NCI-H510A treated with DMSO at 0.1 percent for 48 hours (cell line): ENCODE measurements at regions not wholly inside any gene's neighbourhood (a gene's known extent, or its start where the extent isn't known, plus 50 kb on each side); places are given as distances from the start of the nearest gene placed in this dataset.

Experiments used
- DNase-seq: peaks from one replicate; lab custom pipeline; 2025; lab: John Stamatoyannopoulos, UW

- no peak for DNase-seq
Measured at GRCh38 chr11:134763030-134763388, 351.0 kb upstream of the B3GAT1 start.

DNA sequence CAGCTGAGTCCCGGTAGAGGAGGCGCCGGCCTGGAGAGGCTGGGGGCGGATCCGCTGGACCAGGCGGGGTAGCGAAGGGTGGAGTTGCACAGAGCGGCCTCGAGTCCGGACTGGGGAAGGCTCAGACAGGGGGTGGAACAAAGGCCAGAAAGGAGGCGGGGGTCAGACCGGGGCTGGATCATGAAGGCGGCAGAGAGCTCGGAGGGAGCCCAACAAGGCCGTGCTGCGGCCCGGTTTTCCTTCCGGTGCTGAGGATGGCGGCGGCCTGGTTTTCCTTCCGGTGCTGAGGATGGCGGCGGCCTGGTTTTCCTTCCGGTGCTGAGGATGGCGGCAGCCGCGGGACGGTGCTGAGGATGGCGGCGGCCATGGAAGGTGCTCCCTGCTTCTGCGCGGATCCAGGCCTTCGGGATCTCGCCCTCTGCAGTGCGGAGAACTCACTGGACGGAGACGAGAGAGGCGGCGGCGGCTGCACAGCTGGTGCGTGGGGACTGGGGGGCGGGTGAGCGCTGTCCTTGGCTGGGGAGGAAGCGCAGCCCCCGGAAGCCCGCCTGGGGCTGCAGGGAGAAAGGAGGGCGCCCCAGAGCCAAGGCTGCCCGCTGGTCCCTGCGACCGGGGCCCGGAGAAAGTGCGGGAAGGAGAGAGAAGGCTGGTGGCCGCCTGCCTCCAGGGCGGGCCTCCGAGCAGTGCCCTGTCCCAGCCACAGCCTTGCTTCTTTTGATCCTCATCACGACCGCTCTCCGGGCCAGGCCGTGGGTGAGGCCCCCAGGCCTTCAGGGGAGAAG lies 350.4 kb upstream of the B3GAT1 start:
- no peak for DNase-seq

GRCh38 chr11:134761926-134762247 lies 349.8 kb upstream of the B3GAT1 start:
- no peak for DNase-seq

GRCh38 chr11:134761386-134761785 lies 349.3 kb upstream of the B3GAT1 start:
- DNase-seq: no peak

GRCh38 chr11:134760957-134761356 lies 348.9 kb upstream of the B3GAT1 start:
- DNase-seq: no peak

- DNase-seq: no peak
Measured at GRCh38 chr11:134760299-134760698, 348.3 kb upstream of the B3GAT1 start.

- DNase-seq: no peak
Measured at GRCh38 chr11:134759855-134760254, 347.8 kb upstream of the B3GAT1 start.

DNA sequence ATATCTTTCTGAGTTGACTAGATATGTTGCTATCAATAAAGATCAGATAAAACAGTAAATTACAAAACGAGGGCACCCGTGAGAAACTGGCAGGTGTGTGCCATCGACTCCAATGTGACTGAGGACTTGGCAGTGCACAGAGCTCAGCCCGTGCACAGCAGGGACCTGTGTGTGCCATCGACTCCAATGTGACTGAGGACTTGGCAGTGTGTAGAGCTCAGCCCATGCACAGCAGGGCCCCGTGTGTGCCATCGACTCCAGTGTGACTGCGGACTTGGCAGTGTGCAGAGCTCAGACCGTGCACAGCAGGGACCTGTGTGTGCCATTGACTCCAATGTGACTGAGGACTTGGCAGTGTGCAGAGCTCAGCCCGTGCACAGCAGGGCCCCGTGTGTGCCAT lies 347.2 kb upstream of the B3GAT1 start:
- DNase-seq: no peak

- DNase-seq: no peak
Measured at GRCh38 chr11:134758342-134758931, 346.4 kb upstream of the B3GAT1 start.

DNA sequence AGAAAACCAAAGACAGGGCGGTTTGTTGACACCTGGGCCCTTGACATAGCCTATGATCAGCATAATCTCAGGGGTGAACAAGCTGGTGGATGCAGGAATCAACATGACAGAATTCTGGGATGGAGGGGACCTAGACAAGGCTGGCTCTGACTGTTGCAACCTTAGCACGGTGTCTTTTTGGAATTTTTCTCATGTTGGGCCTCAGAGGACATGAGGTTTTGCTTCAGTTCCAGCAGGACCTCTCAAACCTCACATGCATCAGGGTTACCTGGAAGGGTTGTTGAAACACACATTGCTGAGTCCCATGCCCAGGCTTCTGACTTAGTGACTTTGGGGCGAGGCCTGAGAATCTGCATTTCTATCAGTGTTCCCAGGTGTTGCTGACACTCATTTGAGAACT lies 345.6 kb upstream of the B3GAT1 start:
- no peak for DNase-seq

GRCh38 chr11:134756811-134757540 lies 344.9 kb upstream of the B3GAT1 start:
- no peak for DNase-seq

DNA sequence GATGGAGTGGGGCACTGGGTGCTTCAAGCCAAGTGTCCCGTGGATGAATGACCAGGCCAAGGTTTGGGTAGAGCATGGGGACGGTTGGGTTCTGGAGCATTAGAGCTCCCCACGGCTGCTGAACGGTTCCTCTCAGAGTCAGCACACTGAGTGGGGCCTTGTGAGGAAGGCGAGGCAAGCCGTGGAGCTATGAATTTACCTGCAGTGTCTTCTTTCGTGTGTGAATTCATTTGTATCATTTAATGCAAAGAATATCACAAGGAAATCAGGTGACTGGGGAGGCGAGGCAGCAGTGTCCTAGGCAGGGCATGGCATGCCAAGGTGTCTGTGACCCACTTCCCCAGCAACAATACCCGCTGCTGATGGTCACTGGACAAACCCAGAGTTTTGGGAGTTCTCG lies 343.5 kb upstream of the B3GAT1 start:
- no peak for DNase-seq

DNA sequence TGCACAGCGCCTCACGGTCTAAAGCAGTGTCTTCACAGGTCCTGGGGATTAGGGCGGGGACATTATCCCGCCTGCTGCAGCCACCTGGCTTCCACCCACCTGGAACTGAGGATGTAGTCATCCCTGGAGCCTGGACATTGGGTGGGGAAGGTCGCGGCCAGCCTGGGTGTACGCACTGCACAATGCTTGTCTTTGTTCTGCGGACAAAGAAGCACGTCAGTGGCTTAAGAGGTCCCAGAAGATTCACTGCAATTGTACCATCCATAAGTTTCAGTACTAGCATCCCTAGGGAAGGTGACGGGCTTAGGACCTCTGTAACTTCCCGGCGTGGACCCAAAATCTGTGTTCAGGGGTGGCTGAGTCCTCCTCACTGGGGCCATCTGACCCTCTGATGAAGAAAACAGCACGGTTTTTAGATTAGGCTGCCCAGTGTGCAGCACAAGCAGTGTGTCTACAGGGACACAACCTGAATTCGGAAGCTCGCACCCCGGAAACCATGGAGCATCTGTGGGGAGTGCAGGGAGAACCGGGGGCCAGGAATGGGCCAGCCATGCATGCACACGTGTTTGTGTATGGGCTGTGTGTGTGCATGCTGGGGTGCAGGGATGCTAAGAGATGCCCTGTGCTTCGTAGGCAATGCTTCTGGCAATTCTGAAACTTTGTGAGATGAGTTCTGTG lies 342.6 kb upstream of the B3GAT1 start:
- DNase-seq: no peak

- no peak for DNase-seq
Measured at GRCh38 chr11:134753771-134754520, 341.9 kb upstream of the B3GAT1 start.

GRCh38 chr11:134752964-134753770 lies 341.1 kb upstream of the B3GAT1 start:
- DNase-seq: no peak

DNA sequence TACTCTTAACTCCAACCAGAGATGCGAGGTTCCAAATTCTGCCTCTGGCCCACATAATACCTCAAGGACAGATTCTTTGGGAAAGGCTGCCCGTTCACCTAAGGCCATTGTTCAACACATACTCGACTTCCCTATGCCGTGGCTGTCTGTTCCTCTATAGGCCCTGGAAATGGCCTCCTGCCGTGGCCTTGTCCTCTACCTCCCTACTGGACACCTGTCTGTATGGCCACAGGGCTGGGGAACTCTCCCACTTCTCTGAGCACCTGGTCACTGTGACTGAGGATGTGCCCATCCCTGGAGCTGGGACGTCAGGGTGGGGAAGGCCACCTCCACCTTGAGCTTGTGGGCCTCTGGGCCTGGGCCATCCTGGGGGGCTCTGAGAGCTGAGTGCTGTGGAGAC lies 340.5 kb upstream of the B3GAT1 start:
- no peak for DNase-seq

DNA sequence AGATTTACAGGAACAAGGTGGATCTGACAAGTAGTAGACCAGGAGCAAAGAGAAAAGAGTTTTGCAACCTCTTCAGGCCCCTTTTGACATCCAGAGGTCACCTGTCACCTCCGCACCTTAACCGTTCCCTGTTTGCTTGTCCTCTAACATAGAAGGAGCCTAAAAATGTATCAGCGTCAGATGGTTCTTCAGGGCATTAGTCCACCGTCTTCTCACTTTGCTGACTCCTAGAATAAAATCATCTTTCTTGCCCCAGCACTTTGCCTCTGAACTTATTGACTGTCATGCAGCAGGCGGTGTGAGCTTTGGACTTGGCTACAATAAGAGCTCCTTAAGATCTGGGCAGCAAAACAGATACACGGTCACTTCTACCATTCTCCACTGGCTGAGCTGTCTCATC lies 339.7 kb upstream of the B3GAT1 start:
- no peak for DNase-seq

GRCh38 chr11:134751031-134751585 lies 339.1 kb upstream of the B3GAT1 start:
- no peak for DNase-seq

DNA sequence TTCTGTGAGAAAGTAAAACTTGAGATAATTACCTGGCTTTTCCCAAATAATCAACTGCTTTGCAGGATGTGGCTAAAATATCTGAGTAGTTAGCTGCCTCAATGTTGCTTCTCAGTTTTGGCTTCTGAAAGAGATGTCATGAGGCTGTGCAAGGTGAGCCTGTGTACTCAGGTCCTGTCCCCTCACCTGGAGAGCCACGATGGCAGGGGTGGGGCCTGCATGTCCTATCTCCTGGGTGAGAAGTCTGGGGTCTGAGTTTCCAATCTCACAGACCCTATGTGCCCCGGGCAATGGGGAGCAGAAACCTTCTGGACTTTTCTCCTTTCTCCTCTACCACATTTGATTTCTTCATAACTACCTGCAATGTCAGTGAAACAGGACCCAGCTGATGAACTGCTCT lies 338.6 kb upstream of the B3GAT1 start:
- DNase-seq: no peak

DNA sequence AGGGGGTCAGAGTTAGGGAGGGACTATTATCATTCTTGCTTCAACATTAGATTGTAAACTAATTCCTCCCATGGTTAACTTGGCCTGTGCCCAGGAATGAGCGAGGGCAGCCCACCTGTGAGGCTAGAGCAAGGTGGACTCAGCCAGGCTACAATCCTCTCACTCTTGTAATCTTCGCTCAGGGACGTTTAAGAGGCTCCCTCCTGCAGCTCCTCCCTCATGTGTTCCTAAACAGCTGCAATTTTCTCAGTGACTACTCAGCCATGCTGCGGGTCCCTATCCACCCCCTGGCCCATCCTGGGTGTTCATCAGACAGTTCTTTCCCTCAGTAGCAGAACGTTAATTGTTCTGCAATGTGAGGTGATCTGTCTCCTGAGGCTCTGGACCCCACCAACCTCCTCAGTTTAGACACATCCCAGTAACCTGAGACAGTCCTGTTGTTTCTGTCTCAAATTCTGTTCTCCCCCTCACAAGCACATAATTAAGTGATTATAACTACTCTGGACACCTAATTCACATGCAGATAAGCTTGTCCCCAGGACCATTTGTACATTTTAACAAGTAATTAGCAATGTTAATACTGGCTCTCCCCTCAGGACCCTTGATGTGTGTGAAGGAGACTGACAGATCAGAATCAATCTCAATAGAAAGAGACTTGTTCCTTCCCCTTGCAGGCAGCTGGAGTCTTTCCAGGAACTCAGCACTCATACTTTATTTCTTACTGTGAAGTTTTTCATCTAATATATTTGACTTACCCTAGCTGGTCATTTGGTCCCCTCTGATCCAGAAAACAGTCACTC lies 337.2 kb upstream of the B3GAT1 start:
- DNase-seq: no peak
